ENCODE measurements at regions not wholly inside any gene's neighbourhood (a gene's known extent, or its start where the extent isn't known, plus 50 kb on each side); places are given as distances from the start of the nearest gene placed in this dataset.

- TF ChIP-seq STAT1 (IDR thresholded peaks at IDR 0.05; ENCODE audit: unreplicated experiment), result no peak
- DNase-seq (ENCODE audit: low spot score), result no peak
Observed at GRCh38 chr18:47399475-47399874, 148.0 kb upstream of the SKOR2 start.

GRCh38 chr18:47397671-47398319 is 146.3 kb upstream of the SKOR2 start:
- Histone ChIP-seq H3K36me3 (ENCODE audit: insufficient read depth) (no peaks in the 10 kb centered on the region), H3K27ac (ENCODE audit: low read depth) (no peak overlapping the region), H3K9me2 (ENCODE audit: insufficient read depth) (peaks cover 5% of the 10 kb centered on the region; the same call in 1 of the 2 replicates), H3K4me1 (ENCODE audit: insufficient read depth) (no peaks in the 10 kb centered on the region), H3K4me2 (no peak overlapping the region), H2AFZ (no peak overlapping the region), H3K4me3 (no peak overlapping the region), H3K79me2 (replicated peaks; ENCODE audit: insufficient read depth) (no peaks in the 10 kb centered on the region), H3K27me3 (ENCODE audit: insufficient read depth) (no peaks in the 10 kb centered on the region), H3F3A (replicated peaks; ENCODE audit: low read depth) (no peaks in the 10 kb centered on the region), H4K20me1 (replicated peaks; ENCODE audit: insufficient read depth) (no peaks in the 10 kb centered on the region)
- Mint-ChIP-seq H3K36me3 (ENCODE audit: low read depth) (peaks cover 2% of the 10 kb centered on the region; the same call in 1 of the 3 replicates), H3K27me3 (ENCODE audit: insufficient read depth, low read depth, poor library complexity) (peaks cover 7% of the 10 kb centered on the region), H3K27ac (no peak overlapping the region), H3K4me1 (no peaks in the 10 kb centered on the region), H3K4me3 (no peak overlapping the region), H3K9me3 (peaks cover 10% of the 10 kb centered on the region; the same call in 2 of the 3 replicates)
- ATAC-seq, result peak; percentile 91
- TF ChIP-seq, protein P1, sequence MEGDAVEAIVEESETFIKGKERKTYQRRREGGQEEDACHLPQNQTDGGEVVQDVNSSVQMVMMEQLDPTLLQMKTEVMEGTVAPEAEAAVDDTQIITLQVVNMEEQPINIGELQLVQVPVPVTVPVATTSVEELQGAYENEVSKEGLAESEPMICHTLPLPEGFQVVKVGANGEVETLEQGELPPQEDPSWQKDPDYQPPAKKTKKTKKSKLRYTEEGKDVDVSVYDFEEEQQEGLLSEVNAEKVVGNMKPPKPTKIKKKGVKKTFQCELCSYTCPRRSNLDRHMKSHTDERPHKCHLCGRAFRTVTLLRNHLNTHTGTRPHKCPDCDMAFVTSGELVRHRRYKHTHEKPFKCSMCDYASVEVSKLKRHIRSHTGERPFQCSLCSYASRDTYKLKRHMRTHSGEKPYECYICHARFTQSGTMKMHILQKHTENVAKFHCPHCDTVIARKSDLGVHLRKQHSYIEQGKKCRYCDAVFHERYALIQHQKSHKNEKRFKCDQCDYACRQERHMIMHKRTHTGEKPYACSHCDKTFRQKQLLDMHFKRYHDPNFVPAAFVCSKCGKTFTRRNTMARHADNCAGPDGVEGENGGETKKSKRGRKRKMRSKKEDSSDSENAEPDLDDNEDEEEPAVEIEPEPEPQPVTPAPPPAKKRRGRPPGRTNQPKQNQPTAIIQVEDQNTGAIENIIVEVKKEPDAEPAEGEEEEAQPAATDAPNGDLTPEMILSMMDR (conservative IDR thresholded peaks at IDR 0.05; ENCODE audit: low read depth in 2 of 2), result peak; percentile 89 to 93
- TF ChIP-seq, protein P2, sequence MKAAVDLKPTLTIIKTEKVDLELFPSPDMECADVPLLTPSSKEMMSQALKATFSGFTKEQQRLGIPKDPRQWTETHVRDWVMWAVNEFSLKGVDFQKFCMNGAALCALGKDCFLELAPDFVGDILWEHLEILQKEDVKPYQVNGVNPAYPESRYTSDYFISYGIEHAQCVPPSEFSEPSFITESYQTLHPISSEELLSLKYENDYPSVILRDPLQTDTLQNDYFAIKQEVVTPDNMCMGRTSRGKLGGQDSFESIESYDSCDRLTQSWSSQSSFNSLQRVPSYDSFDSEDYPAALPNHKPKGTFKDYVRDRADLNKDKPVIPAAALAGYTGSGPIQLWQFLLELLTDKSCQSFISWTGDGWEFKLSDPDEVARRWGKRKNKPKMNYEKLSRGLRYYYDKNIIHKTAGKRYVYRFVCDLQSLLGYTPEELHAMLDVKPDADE (IDR thresholded peaks at IDR 0.05), result no peak
- no peak for TF ChIP-seq ZNF331 (CRISPR knock-in tag; IDR thresholded peaks at IDR 0.05; ENCODE audit: low read depth)
- DNase-seq (ENCODE audit: low spot score), result peak; percentile 82

More at GRCh38 chr18:47399475-47399874, 148.0 kb upstream of the SKOR2 start:
- H3K27me3 ChIP-seq (ENCODE audit: insufficient read depth), result no peaks in the 10 kb centered on the region
- H3K79me2 ChIP-seq (replicated peaks; ENCODE audit: insufficient read depth), result no peaks in the 10 kb centered on the region
- H4K20me1 ChIP-seq (replicated peaks; ENCODE audit: insufficient read depth), result no peaks in the 10 kb centered on the region
- H3K9me2 ChIP-seq (ENCODE audit: insufficient read depth), result peaks cover 5% of the 10 kb centered on the region; the same call in 1 of the 2 replicates
- no peak overlapping the region for H2AFZ ChIP-seq
- Mint-ChIP-seq H3K27me3 (ENCODE audit: insufficient read depth, low read depth, poor library complexity) (peaks cover 9% of the 10 kb centered on the region), H3K4me3 (no peak overlapping the region), H3K9me3 (peaks cover 13% of the 10 kb centered on the region), H3K27ac (no peak overlapping the region), H3K4me1 (peaks cover 6% of the 10 kb centered on the region), H3K36me3 (ENCODE audit: low read depth) (peaks cover 2% of the 10 kb centered on the region; the same call in 1 of the 3 replicates)
- no peaks in the 10 kb centered on the region for H3F3A ChIP-seq (replicated peaks; ENCODE audit: low read depth)
- no peaks in the 10 kb centered on the region for H3K36me3 ChIP-seq (ENCODE audit: insufficient read depth)
- H3K4me1 ChIP-seq (ENCODE audit: insufficient read depth), result 0 out of 2 replicates have a peak, but pooled peaks cover under 1% of the 10 kb centered on the region
- no peak overlapping the region for H3K4me2 ChIP-seq
- no peak overlapping the region for H3K27ac ChIP-seq (ENCODE audit: low read depth)
- no peak overlapping the region for H3K4me3 ChIP-seq
- ATAC-seq, result no peak

DNA sequence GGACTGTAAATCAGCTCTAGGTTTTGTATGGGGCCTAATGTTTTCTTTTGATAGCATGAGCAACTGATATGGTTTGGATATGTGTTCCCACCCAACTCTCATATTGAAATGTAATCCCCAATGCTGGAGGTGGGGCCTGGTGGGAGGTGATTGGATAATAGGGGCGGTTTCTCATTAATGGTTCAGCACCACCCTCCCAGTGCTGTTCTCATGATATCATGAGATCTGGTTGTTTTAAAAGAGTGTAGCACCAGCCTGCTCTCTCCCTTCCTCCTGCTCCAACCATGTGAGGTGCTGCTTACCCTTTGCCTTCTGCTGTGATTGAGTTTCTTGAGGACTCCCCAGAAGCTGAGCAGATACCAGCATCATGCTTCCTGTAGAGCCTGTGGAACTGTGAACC is 140.2 kb upstream of the SKOR2 start:
- Histone ChIP-seq H3K4me1 (ENCODE audit: insufficient read depth) (no peaks in the 10 kb centered on the region), H3F3A (replicated peaks; ENCODE audit: low read depth) (no peaks in the 10 kb centered on the region), H3K79me2 (replicated peaks; ENCODE audit: insufficient read depth) (no peaks in the 10 kb centered on the region), H3K9me2 (ENCODE audit: insufficient read depth) (no peaks in the 10 kb centered on the region), H3K27me3 (ENCODE audit: insufficient read depth) (no peaks in the 10 kb centered on the region), H3K36me3 (ENCODE audit: insufficient read depth) (no peaks in the 10 kb centered on the region), H4K20me1 (replicated peaks; ENCODE audit: insufficient read depth) (no peaks in the 10 kb centered on the region), H3K27ac (ENCODE audit: low read depth) (no peak overlapping the region), H3K4me2 (no peak overlapping the region), H2AFZ (no peak overlapping the region), H3K4me3 (no peak overlapping the region)
- no peaks in the 10 kb centered on the region for H3K9me3 Mint-ChIP-seq
- H3K4me3 Mint-ChIP-seq, result no peak overlapping the region
- H3K27me3 Mint-ChIP-seq (ENCODE audit: insufficient read depth, low read depth, poor library complexity), result peaks cover 1% of the 10 kb centered on the region
- H3K27ac Mint-ChIP-seq, result no peak overlapping the region
- H3K4me1 Mint-ChIP-seq, result peaks cover 5% of the 10 kb centered on the region; the same call in 2 of the 3 replicates
- H3K36me3 Mint-ChIP-seq (ENCODE audit: low read depth), result no peaks in the 10 kb centered on the region
- no peak for DNase-seq (ENCODE audit: low spot score)
- no peak for ATAC-seq
- TF ChIP-seq ZNF331 (CRISPR knock-in tag; IDR thresholded peaks at IDR 0.05; ENCODE audit: low read depth), result no peak
- TF ChIP-seq, protein P1 (conservative IDR thresholded peaks at IDR 0.05; ENCODE audit: low read depth in 2 of 2), result no peak
- no peak for TF ChIP-seq NANOG (IDR thresholded peaks at IDR 0.05; ENCODE audit: borderline replicate concordance)
- TF ChIP-seq EZH2phosphoT487 (IDR thresholded peaks at IDR 0.05; ENCODE audit: unreplicated experiment), result no peak
- TF ChIP-seq CREB1 (CRISPR knock-in tag; IDR thresholded peaks at IDR 0.05; ENCODE audit: low read depth), result no peak
- TF ChIP-seq JUNB (IDR thresholded peaks at IDR 0.05; ENCODE audit: unreplicated experiment), result no peak
- no peak for TF ChIP-seq POLR2AphosphoS5 (IDR thresholded peaks at IDR 0.05; ENCODE audit: low read depth)
